Endodermal cell (in vitro differentiated cells): ENCODE measurements at regions not wholly inside any gene's neighbourhood (a gene's known extent, or its start where the extent isn't known, plus 50 kb on each side); places are given as distances from the start of the nearest gene placed in this dataset.

Experiments used
- DNase-seq: peaks from one replicate; pipeline ENCODE4 v3.0.0-alpha.2; 2017
- H3K27ac ChIP-seq: 2 replicates; pipeline ENCODE4 v1.5.1; 2013; ENCODE audit warnings: mild to moderate bottlenecking, low read depth, low read length, moderate library complexity
- H3K27me3 ChIP-seq: 2 replicates; pipeline ENCODE4 v1.6.1; 2013; ENCODE audit warnings: mild to moderate bottlenecking, low read length, moderate library complexity; ENCODE audit not compliant: insufficient read depth, control insufficient read depth, poor library complexity, severe bottlenecking
- H3K36me3 ChIP-seq: 2 replicates; pipeline ENCODE4 v1.7.0; 2013; ENCODE audit warnings: mild to moderate bottlenecking, low read length, moderate library complexity; ENCODE audit not compliant: control insufficient read depth, insufficient read depth
- H3K4me1 ChIP-seq: one replicate; pipeline ENCODE4 v1.7.0; 2013; ENCODE audit warnings: low read length; ENCODE audit not compliant: control insufficient read depth, insufficient read depth
- H3K4me3 ChIP-seq: 2 replicates; pipeline ENCODE4 v1.5.1; 2013; ENCODE audit warnings: mild to moderate bottlenecking, low read length, moderate library complexity
- H3K9ac ChIP-seq: 2 replicates; pipeline ENCODE4 v1.6.1; 2013; ENCODE audit warnings: mild to moderate bottlenecking, low read length, moderate library complexity; ENCODE audit not compliant: poor library complexity, severe bottlenecking; ENCODE audit errors: extremely low read depth
- H3K9me3 ChIP-seq: 2 replicates; pipeline ENCODE4 v1.6.1; 2013; ENCODE audit warnings: mild to moderate bottlenecking, low read length, moderate library complexity; ENCODE audit not compliant: control insufficient read depth
- H3K27ac Mint-ChIP-seq: 2 replicates; pipeline ENCODE4 v1.8.0; 2020; ENCODE audit warnings: mixed read lengths
- H3K27me3 Mint-ChIP-seq: 2 replicates; pipeline ENCODE4 v1.8.0; 2021; ENCODE audit warnings: mild to moderate bottlenecking, mixed read lengths; ENCODE audit not compliant: insufficient read depth
- H3K36me3 Mint-ChIP-seq: 2 replicates; pipeline ENCODE4 v1.8.0; 2020; ENCODE audit warnings: low read depth, mixed read lengths
- H3K4me1 Mint-ChIP-seq: 2 replicates; pipeline ENCODE4 v1.8.0; 2020; ENCODE audit warnings: mixed read lengths
- H3K4me3 Mint-ChIP-seq: 2 replicates; pipeline ENCODE4 v1.8.0; 2020; ENCODE audit warnings: mild to moderate bottlenecking, moderate library complexity, mixed read lengths
- H3K9me3 Mint-ChIP-seq: 2 replicates; pipeline ENCODE4 v1.8.0; 2020; ENCODE audit warnings: mild to moderate bottlenecking, mixed read lengths
- CTCF ChIP-seq: fragments of 200-600 bp; sonication (generic); conservative IDR thresholded peaks from 2 replicates; pipeline ENCODE4 v1.5.0; 2021; ENCODE audit warnings: antibody characterized with exemption, mild to moderate bottlenecking
- WGBS, 2 experiments: methylation state at CpG; one replicate each; pipeline versions ENCODE4 v1.1.5 to v1.1.7; 2013; ENCODE audit warnings: missing lambda C conversion rate in 2 of 2, mixed read lengths in 1 of 2; ENCODE audit not compliant: insufficient coverage in 1 of 2, insufficient read length in 1 of 2; 5-methylcytosine and 5-hydroxymethylcytosine counted together

- no peak for DNase-seq
- WGBS, 2 experiments, result 97 to 99% methylated on average over 3 of the region's 3 CpGs
- no peak for TF ChIP-seq CTCF
- H3K4me3 ChIP-seq, result no peak overlapping the region
- Mint-ChIP-seq H3K27me3 (no peaks in the 10 kb centered on the region), H3K27ac (no peak overlapping the region), H3K4me1 (peaks cover 7% of the 10 kb centered on the region), H3K36me3 (no peaks in the 10 kb centered on the region), H3K9me3 (peaks cover 7% of the 10 kb centered on the region), H3K4me3 (no peak overlapping the region)
- no peaks in the 10 kb centered on the region for H3K36me3 ChIP-seq
- no peaks in the 10 kb centered on the region for H3K4me1 ChIP-seq
- no peak overlapping the region for H3K27ac ChIP-seq
- H3K27me3 ChIP-seq, result no peaks in the 10 kb centered on the region
- no peak overlapping the region for H3K9ac ChIP-seq
- H3K9me3 ChIP-seq, result no peaks in the 10 kb centered on the region
Observed at GRCh38 chr15:97317163-97317562, 643.3 kb upstream of the ARRDC4 start.

- H3K9me3 Mint-ChIP-seq, result peaks cover 7% of the 10 kb centered on the region
Observed at GRCh38 chr15:97319291-97319690, 641.2 kb upstream of the ARRDC4 start.

GRCh38 chr15:97346221-97346620, 614.3 kb upstream of the ARRDC4 start:
- WGBS, 2 experiments, result 83 to 92% methylated on average over 2 of the region's 2 CpGs
- no peak overlapping the region for H3K4me3 Mint-ChIP-seq
- H3K4me1 ChIP-seq, result no peaks in the 10 kb centered on the region
- H3K27ac Mint-ChIP-seq, result no peak overlapping the region
- H3K4me3 ChIP-seq, result no peak overlapping the region
- no peak overlapping the region for H3K9ac ChIP-seq
- peaks cover 10% of the 10 kb centered on the region for H3K36me3 Mint-ChIP-seq
- H3K9me3 Mint-ChIP-seq, result peaks cover 6% of the 10 kb centered on the region
- TF ChIP-seq CTCF, result no peak
- no peak for DNase-seq
- H3K27me3 ChIP-seq, result no peaks in the 10 kb centered on the region
- no peak overlapping the region for H3K27ac ChIP-seq
- no peaks in the 10 kb centered on the region for H3K36me3 ChIP-seq
- peaks cover 13% of the 10 kb centered on the region for H3K9me3 ChIP-seq
- H3K27me3 Mint-ChIP-seq, result peaks cover 17% of the 10 kb centered on the region
- H3K4me1 Mint-ChIP-seq, result peaks cover 4% of the 10 kb centered on the region

More at GRCh38 chr15:97319291-97319690, 641.2 kb upstream of the ARRDC4 start:
- no peaks in the 10 kb centered on the region for H3K4me1 ChIP-seq
- H3K9ac ChIP-seq, result no peak overlapping the region
- no peaks in the 10 kb centered on the region for H3K36me3 ChIP-seq
- H3K4me1 Mint-ChIP-seq, result peaks cover 7% of the 10 kb centered on the region
- H3K27ac Mint-ChIP-seq, result no peak overlapping the region
- H3K4me3 Mint-ChIP-seq, result no peak overlapping the region
- no peaks in the 10 kb centered on the region for H3K27me3 Mint-ChIP-seq
- no peaks in the 10 kb centered on the region for H3K9me3 ChIP-seq
- no peak for TF ChIP-seq CTCF
- WGBS, 2 experiments, result 88 to 92% methylated on average over 4 to 5 of the region's 5 CpGs
- no peak overlapping the region for H3K27ac ChIP-seq
- H3K27me3 ChIP-seq, result no peaks in the 10 kb centered on the region
- DNase-seq, result no peak
- no peaks in the 10 kb centered on the region for H3K36me3 Mint-ChIP-seq
- H3K4me3 ChIP-seq, result no peak overlapping the region
